ENCODE measurements at regions not wholly inside any gene's neighbourhood (a gene's known extent, or its start where the extent isn't known, plus 50 kb on each side); places are given as distances from the start of the nearest gene placed in this dataset.

DNA sequence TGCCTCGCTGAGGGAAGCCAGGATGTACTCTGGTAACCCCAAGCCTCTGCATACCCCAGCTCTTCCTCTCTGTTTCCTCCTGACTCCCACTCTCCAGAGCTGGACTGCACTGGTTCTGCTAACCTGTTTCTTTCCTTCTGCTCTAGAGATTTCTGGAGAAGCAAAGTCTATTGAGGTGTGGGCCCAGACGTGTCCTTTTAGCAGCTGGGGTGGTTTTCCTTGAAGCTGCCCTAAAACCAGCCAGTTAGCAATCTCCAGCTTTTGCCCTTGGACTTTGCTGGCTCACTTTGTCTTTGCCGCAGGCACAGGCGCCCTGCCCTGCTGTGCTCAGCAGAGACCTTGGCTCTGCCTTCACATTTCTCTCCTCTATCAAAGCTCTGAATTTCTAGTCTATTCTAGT, 171.8 kb upstream of the IVNS1ABP start:
- TF ChIP-seq POLR2A (IDR thresholded peaks at IDR 0.05) (no peak), CTCF (IDR thresholded peaks at IDR 0.05) (no peak)
